ENCODE measurements at regions not wholly inside any gene's neighbourhood (a gene's known extent, or its start where the extent isn't known, plus 50 kb on each side); places are given as distances from the start of the nearest gene placed in this dataset.
"Not testable (repeated sequence)": the region's sequence is repeated elsewhere in the genome, so short reads cannot be mapped to it uniquely, and the experiment has no call there.

GRCh38 chr10:42883993-42884983 lies 101.7 kb downstream of the BMS1 start:
- DNase-seq: no peak

- no peak for DNase-seq
Observed at GRCh38 chr10:42885491-42886270, 103.1 kb downstream of the BMS1 start.

GRCh38 chr10:42887734-42888503 lies 105.3 kb downstream of the BMS1 start:
- no peak for DNase-seq

GRCh38 chr10:42888504-42889095 lies 106.0 kb downstream of the BMS1 start:
- no peak for DNase-seq

GRCh38 chr10:42896735-42897134 lies 114.1 kb downstream of the BMS1 start:
- no peak for DNase-seq

- no peak for DNase-seq
Observed at GRCh38 chr10:42898037-42898960, 115.7 kb downstream of the BMS1 start.

- DNase-seq: no peak
Observed at GRCh38 chr10:42899036-42899435, 116.4 kb downstream of the BMS1 start.

- DNase-seq: not testable (repeated sequence)
Observed at GRCh38 chr10:42900346-42900745, 117.8 kb downstream of the BMS1 start.

GRCh38 chr10:42911359-42911758 lies 128.8 kb downstream of the BMS1 start:
- no peak for DNase-seq

GRCh38 chr10:42916974-42917373 lies 134.4 kb downstream of the BMS1 start:
- DNase-seq: no peak

- DNase-seq: no peak
Observed at GRCh38 chr10:42917821-42918220, 135.2 kb downstream of the BMS1 start.

GRCh38 chr10:42921951-42922350 lies 139.4 kb downstream of the BMS1 start:
- no peak for DNase-seq

- no peak for DNase-seq
Observed at GRCh38 chr10:42924484-42924883, 141.9 kb downstream of the BMS1 start.

GRCh38 chr10:42926843-42927242 lies 144.2 kb downstream of the BMS1 start:
- DNase-seq: peak; percentile 85

- DNase-seq: no peak
Observed at GRCh38 chr10:42928064-42928463, 145.5 kb downstream of the BMS1 start.

- no peak for DNase-seq
Observed at GRCh38 chr10:42929236-42929635, 146.6 kb downstream of the BMS1 start.

- DNase-seq: no peak
Observed at GRCh38 chr10:42929993-42930392, 146.9 kb upstream of the RET start.

GRCh38 chr10:42930516-42931192 lies 146.2 kb upstream of the RET start:
- no peak for DNase-seq

GRCh38 chr10:42932116-42932515 lies 144.8 kb upstream of the RET start:
- DNase-seq: no peak

GRCh38 chr10:42932735-42933447 lies 144.0 kb upstream of the RET start:
- peak; percentile 45 for DNase-seq

All from NCI-H82 (cell line).